ENCODE measurements at regions not wholly inside any gene's neighbourhood (a gene's known extent, or its start where the extent isn't known, plus 50 kb on each side); places are given as distances from the start of the nearest gene placed in this dataset.

DNA sequence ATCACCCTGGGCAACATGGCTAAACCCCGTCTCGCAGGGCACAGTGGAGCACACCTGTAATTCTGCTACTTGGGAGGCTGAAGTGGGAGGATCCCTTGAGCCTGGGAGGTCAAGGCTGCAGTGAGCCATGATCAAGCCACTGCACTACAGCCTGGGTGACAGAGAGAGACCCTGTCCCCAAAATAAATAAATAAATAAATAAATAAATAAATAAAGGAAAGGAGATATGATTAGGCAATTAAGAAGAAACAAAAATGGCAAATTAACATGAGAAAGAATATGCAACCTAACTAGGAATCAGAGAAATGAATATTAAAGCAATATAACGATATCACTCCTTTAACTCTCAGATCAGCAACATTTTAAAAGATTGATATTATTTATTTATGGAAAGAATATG, 92.3 kb downstream of the C1D start:
- Histone ChIP-seq H3K4me3 (replicated peaks in 1 of 3; ENCODE audit: insufficient read depth in 1 of 3, low read depth in 1 of 3, low read length in 3 of 3) (no peak overlapping the region), H3K9me3 (replicated peaks; ENCODE audit: control insufficient read depth, insufficient read depth, low read length) (no peaks in the 10 kb centered on the region), H3K79me2 (ENCODE audit: control insufficient read depth, insufficient read depth, low read length) (no peaks in the 10 kb centered on the region), H3K4me1 (ENCODE audit: control insufficient read depth, extremely low read depth, insufficient read depth, low read length) (peaks cover 6% of the 10 kb centered on the region), H2AFZ (ENCODE audit: low read depth, low read length) (no peak overlapping the region), H4K20me1 (replicated peaks; ENCODE audit: control insufficient read depth, extremely low read depth, insufficient read depth, low read length) (no peaks in the 10 kb centered on the region), H3K4me2 (ENCODE audit: insufficient read depth, low read length) (no peak overlapping the region), H3K36me3 (ENCODE audit: control insufficient read depth in 2 of 2, extremely low read depth in 1 of 2, insufficient read depth in 2 of 2, low read length in 2 of 2) (no peaks in the 10 kb centered on the region), H3K9me1 (replicated peaks; ENCODE audit: control insufficient read depth, extremely low read depth, insufficient read depth, low read length) (no peaks in the 10 kb centered on the region), H3K9ac (replicated peaks; ENCODE audit: extremely low read depth, insufficient read depth, low read length) (no peak overlapping the region), H3K27me3 (ENCODE audit: control insufficient read depth in 2 of 2, insufficient read depth in 2 of 2, low read length in 2 of 2) (no peaks in the 10 kb centered on the region), H3K27ac (ENCODE audit: insufficient read depth, low read depth, low read length) (no peak overlapping the region)
- ChIA-PET CTCF (interaction anchor here (0.7 kb wide), 1 partner anchor 124 kb away, joined by 3 read pairs; no protein-coding TSS in a partner anchor), POLR2A (no interaction called here)
- BruUV-seq (replicated peaks): no TSS peak
- TF ChIP-seq POLR2A (IDR thresholded peaks at IDR 0.05; ENCODE audit: low read depth, low read length) (no peak), POLR2AphosphoS5 (IDR thresholded peaks at IDR 0.05; ENCODE audit: insufficient read depth, low read depth, low read length) (no peak), EZH2 (IDR thresholded peaks at IDR 0.05; ENCODE audit: borderline replicate concordance, low read depth, low read length, severe bottlenecking) (no peak), GATA2 (IDR thresholded peaks at IDR 0.05; ENCODE audit: insufficient read depth, insufficient read length, low read depth, low read length) (no peak), MYC (IDR thresholded peaks at IDR 0.05; ENCODE audit: low read depth, low read length) (no peak), FOS (IDR thresholded peaks at IDR 0.05; ENCODE audit: borderline replicate concordance, insufficient read depth, low read length) (no peak), JUN (IDR thresholded peaks at IDR 0.05; ENCODE audit: borderline replicate concordance, insufficient read depth, insufficient read length, low read depth) (no peak)
- TF ChIP-seq, protein P1, sequence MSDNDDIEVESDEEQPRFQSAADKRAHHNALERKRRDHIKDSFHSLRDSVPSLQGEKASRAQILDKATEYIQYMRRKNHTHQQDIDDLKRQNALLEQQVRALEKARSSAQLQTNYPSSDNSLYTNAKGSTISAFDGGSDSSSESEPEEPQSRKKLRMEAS (IDR thresholded peaks at IDR 0.05; ENCODE audit: insufficient read depth, insufficient read length): no peak
- TF ChIP-seq, protein P2, sequence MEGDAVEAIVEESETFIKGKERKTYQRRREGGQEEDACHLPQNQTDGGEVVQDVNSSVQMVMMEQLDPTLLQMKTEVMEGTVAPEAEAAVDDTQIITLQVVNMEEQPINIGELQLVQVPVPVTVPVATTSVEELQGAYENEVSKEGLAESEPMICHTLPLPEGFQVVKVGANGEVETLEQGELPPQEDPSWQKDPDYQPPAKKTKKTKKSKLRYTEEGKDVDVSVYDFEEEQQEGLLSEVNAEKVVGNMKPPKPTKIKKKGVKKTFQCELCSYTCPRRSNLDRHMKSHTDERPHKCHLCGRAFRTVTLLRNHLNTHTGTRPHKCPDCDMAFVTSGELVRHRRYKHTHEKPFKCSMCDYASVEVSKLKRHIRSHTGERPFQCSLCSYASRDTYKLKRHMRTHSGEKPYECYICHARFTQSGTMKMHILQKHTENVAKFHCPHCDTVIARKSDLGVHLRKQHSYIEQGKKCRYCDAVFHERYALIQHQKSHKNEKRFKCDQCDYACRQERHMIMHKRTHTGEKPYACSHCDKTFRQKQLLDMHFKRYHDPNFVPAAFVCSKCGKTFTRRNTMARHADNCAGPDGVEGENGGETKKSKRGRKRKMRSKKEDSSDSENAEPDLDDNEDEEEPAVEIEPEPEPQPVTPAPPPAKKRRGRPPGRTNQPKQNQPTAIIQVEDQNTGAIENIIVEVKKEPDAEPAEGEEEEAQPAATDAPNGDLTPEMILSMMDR (IDR thresholded peaks at IDR 0.05; ENCODE audit: extremely low read depth in 1 of 2, insufficient read depth in 1 of 2, low read depth in 1 of 2, low read length in 2 of 2): no peak
- intact Hi-C loops (cut with micrococcal nuclease): no loop called here
- dilution Hi-C loops (cut with MboI; ENCODE audit: extremely low pct_ligation_motif_present, low sequenced_read_pairs): no loop called here
- DNase-seq (ENCODE audit: low read depth, low spot score) (no peak), FAIRE-seq (no peak)
